GM19452 (cell line): ENCODE measurements at regions not wholly inside any gene's neighbourhood (a gene's known extent, or its start where the extent isn't known, plus 50 kb on each side); places are given as distances from the start of the nearest gene placed in this dataset.
"Not testable (repeated sequence)": the region's sequence is repeated elsewhere in the genome, so short reads cannot be mapped to it uniquely, and the experiment has no call there.

Experiments used
- ATAC-seq: cut with Tn5 transposase; IDR thresholded peaks from one replicate; pipeline ENCODE4 v1.9.1; 2021; ENCODE audit not compliant: unreplicated experiment

- ATAC-seq: no peak
These were observed 1082.1 kb downstream of the BCL11B start for GRCh38 chr14:98189944-98190343.

DNA sequence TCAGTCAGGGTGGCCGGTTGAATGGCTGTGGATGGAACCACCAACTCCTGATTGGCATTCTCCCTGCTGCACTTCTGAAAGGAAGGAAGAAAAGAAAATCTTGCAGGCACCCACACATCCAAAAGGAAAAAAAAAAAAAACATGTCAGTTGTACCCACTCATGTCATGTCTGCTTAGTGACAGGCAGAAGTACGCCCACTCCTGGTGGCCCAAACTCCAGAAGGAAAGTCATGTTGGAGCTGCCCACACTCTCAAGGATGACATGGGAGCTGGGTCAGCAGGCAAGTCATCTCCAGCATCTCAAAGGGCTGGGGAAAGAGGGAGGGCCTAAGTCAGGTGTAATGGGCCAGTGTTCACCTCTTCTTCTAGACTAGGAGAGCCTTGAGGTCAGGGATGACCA lies 1079.1 kb downstream of the BCL11B start:
- ATAC-seq: no peak

GRCh38 chr14:98194821-98195220 lies 1077.2 kb downstream of the BCL11B start:
- no peak for ATAC-seq

DNA sequence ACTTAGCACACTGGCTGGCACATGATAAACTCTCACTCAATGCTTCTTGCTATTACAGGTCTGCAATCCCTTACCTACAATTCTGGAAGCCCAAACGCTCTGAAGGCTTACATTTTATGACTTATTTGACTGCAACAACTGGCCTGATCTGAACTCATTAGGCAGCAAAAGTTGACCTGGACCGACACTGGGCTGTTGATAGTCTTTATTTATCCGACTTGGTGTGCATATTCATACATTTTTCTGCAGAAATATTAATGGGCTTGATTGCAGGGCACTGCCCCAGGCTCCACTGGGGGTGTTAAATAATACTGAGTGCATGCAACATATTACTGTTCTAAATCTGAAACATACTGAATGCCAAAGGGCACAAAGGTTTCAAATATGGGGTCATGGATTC lies 1076.7 kb downstream of the BCL11B start:
- ATAC-seq: no peak

- ATAC-seq: no peak
These were observed 1074.1 kb downstream of the BCL11B start for GRCh38 chr14:98197933-98198332.

- ATAC-seq: no peak
These were observed 1073.6 kb downstream of the BCL11B start for GRCh38 chr14:98198385-98198784.

DNA sequence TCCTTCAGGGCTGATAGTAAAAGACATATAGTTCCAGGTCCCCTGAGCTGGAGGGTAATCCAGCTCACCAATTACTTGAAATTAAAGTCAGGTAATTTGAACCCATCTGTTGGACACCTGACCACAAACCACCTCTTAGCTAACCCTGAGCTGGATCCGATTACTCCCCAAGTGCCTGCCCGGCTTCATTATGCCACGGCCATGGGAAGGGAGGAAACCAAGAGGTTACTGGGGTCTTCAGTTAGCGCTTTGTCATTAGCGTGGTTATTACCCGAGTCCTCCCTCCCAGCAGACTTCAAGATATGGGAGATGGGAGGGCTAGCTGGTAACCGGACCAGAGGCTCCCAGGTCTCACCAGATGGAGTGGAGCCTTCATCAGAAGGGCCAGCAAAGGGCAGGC lies 1071.4 kb downstream of the BCL11B start:
- ATAC-seq: no peak

GRCh38 chr14:98203421-98203820 lies 1068.6 kb downstream of the BCL11B start:
- ATAC-seq: no peak

GRCh38 chr14:98204139-98204538 lies 1067.9 kb downstream of the BCL11B start:
- no peak for ATAC-seq

- no peak for ATAC-seq
These were observed 1064.6 kb downstream of the BCL11B start for GRCh38 chr14:98207415-98207814.

DNA sequence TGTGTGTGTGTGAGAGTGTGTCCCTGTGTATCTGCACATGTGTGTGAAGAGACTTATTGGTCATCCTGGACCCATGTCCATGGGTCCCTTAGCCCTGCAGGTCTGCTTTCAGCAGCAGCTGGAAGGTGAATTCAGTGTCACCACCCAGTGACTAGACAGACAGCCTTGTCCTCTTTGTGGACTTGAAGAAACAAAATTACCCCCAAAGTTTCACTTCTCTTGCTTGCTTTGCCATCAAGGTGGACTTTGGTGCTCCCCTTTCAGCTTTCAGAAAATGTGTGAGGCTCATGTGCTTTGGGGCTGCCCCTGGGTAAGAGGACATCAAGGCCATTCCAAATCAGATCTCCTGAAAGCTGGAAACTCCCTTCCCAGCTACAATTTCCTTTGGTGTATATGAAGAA lies 1063.8 kb downstream of the BCL11B start:
- ATAC-seq: no peak

GRCh38 chr14:98208943-98209342 lies 1063.1 kb downstream of the BCL11B start:
- no peak for ATAC-seq

DNA sequence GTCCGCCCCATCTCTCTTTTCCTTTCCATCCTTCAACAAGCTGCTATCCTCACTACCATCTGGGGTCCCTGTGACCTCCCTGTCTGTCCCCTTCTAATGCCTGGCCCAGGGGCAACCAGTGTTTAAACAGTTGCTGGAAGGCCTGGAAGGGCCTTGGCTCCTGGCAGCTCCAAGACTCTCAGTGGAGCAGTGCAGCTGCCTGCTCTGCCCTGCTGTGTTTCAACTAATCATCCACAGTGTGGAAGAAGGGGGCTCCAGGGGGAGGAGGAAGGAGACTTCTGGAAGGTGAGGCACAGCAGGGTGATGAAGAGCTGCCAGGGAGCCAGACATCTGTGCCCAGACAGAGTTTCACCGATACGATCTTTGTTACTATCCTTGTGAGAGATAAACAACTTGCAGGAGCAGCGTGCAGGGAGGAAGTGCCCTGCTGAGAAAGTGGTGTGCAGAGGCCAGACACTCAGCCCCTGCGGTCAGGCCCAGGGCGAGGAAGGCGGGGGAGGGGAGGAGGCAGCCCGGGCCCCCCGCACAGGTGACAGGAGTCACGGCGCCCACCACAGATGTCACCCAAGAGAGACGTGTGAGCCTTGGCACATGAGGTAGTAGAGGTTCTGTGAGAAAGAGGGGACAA lies 1061.8 kb downstream of the BCL11B start:
- ATAC-seq: no peak

GRCh38 chr14:98217530-98217929 lies 1054.5 kb downstream of the BCL11B start:
- no peak for ATAC-seq

- ATAC-seq: no peak
These were observed 1053.8 kb downstream of the BCL11B start for GRCh38 chr14:98218218-98218617.

GRCh38 chr14:98219638-98220037 lies 1052.4 kb downstream of the BCL11B start:
- ATAC-seq: no peak

GRCh38 chr14:98223106-98223505 lies 1048.9 kb downstream of the BCL11B start:
- no peak for ATAC-seq

- not testable (repeated sequence) for ATAC-seq
These were observed 1048.3 kb downstream of the BCL11B start for GRCh38 chr14:98223710-98224109.

GRCh38 chr14:98226411-98226810 lies 1045.6 kb downstream of the BCL11B start:
- ATAC-seq: no peak

- no peak for ATAC-seq
These were observed 1044.8 kb downstream of the BCL11B start for GRCh38 chr14:98227000-98227726.

DNA sequence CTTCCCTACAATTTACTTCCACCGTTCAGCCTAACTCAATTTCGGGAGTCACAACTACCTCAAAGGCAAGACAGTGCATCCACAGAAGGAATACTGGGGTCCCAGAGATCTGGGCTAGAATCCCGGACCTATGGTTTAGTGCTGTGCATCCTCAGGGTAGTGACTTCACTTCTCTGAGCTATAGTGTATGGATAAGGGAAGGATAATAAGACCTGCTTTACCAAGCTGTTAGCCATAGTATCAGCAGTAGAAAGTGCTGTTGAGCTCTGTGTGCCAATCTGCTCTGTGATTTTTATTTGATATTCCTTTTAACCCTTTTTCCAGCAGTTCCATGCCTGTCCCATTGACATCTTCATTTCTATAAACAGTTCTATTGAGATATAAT lies 1044.3 kb downstream of the BCL11B start:
- ATAC-seq: no peak

DNA sequence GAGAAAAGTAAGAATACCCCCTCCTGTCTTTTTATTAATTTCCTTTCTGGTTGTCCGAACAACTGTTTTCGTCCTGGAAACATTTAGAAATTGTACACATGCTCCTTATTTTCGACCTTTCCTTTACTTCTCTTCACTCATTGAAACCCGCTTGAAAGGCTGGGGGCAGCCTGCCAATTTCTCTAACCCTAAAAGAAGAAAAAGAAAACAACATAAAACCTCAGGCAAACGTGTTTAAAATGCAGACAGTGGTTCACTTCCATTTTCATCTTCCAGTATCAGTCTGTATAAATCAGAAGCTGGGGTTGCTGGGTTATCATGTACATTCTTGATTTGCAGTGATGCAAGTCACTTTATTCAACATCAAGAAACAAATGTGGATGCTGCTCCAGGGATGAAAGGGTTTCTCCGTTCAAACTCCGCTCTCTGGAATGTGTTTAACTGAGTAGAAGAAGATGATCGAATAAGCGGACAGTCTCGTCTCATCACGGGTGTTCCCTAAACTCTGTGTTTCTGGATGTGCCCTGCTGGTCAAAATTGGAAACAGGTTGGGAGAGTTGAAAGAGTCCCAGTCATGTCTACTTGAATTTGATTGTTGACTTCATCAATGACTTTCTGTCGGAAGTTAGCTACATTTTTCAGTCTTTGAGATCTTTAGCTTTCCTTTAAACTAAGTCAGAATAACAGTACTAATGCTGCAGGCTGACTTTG lies 1042.2 kb downstream of the BCL11B start:
- ATAC-seq: no peak
